Central memory CD8-positive, alpha-beta T cell (primary cell): ENCODE measurements at regions not wholly inside any gene's neighbourhood (a gene's known extent, or its start where the extent isn't known, plus 50 kb on each side); places are given as distances from the start of the nearest gene placed in this dataset.

Experiments used
- ATAC-seq: fragments of 150-1000 bp; cut with Tn5 transposase; replicated peaks from 2 replicates; pipeline ENCODE4 v1.10.0; 2022; ENCODE audit warnings: mild to moderate bottlenecking, moderate FRiP score, moderate number of reproducible peaks; ENCODE audit not compliant: poor library complexity, severe bottlenecking; ENCODE audit errors: extremely low read depth
- DNase-seq, 2 donors: peaks; one replicate each; pipeline ENCODE4 v3.0.0; 2021; ENCODE audit warnings: low spot score in 2 of 2
- H3K27ac Mint-ChIP-seq: one replicate; pipeline ENCODE4 v1.8.0; 2022; ENCODE audit warnings: low read depth, mild to moderate bottlenecking, moderate library complexity, mixed read lengths
- H3K27me3 Mint-ChIP-seq: one replicate; pipeline ENCODE4 v1.8.0; 2022; ENCODE audit warnings: mixed read lengths
- H3K36me3 Mint-ChIP-seq: one replicate; pipeline ENCODE4 v1.8.0; 2022; ENCODE audit warnings: mild to moderate bottlenecking, moderate library complexity, mixed read lengths; ENCODE audit not compliant: insufficient read depth
- H3K4me1 Mint-ChIP-seq: one replicate; pipeline ENCODE4 v1.8.0; 2022; ENCODE audit warnings: mixed read lengths
- H3K4me3 Mint-ChIP-seq: one replicate; pipeline ENCODE4 v1.8.0; 2022; ENCODE audit warnings: mild to moderate bottlenecking, moderate library complexity, mixed read lengths
- H3K9me3 Mint-ChIP-seq: one replicate; pipeline ENCODE4 v1.8.0; 2022; ENCODE audit warnings: mixed read lengths

DNA sequence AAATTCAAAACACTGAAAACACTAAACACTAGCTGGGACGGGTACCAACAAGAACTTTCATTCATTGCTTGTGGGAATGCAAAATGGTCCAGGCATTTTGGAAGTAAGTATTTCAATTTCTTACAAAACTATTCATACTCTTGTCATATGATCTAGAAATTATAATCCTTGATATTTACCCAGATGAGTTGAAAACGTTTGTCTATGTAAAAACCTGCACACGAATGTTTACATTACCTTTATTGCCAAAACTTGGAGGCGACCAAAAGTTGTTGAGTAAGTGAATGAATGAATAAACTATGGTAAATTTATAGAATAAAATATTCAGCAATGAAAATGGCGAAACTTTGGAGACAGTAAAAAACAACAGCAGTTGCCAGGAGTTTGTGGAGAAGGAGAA, 222.1 kb upstream of the EDIL3 start:
- Mint-ChIP-seq H3K36me3 (no peaks in the 10 kb centered on the region), H3K27me3 (no peaks in the 10 kb centered on the region), H3K9me3 (peaks cover 6% of the 10 kb centered on the region), H3K4me3 (no peak overlapping the region), H3K4me1 (no peaks in the 10 kb centered on the region), H3K27ac (no peak overlapping the region)
- ATAC-seq (no peak), DNase-seq (no peak)

DNA sequence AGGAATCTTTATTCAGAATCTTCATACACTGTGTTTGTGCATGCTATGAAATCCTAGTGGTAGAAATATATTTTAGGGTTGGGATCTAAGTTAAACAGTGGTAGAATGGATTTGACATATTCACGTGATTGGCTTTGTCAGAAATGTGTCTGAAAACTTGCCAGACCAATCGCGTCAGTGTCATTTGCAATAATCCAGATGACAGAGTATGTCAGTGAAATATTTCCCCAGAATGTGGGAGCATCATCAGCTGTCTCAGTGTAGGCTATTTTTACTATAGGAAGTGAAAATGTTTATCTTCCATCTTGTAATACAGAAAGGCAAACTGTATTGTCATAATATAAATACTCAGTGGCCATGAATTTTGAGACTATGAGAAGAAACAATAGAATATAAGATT, 220.6 kb upstream of the EDIL3 start:
- Mint-ChIP-seq H3K4me3 (no peak overlapping the region), H3K27ac (no peak overlapping the region), H3K9me3 (peaks cover 9% of the 10 kb centered on the region), H3K27me3 (no peaks in the 10 kb centered on the region), H3K36me3 (no peaks in the 10 kb centered on the region), H3K4me1 (no peaks in the 10 kb centered on the region)
- no peak for ATAC-seq
- no peak for DNase-seq

DNA sequence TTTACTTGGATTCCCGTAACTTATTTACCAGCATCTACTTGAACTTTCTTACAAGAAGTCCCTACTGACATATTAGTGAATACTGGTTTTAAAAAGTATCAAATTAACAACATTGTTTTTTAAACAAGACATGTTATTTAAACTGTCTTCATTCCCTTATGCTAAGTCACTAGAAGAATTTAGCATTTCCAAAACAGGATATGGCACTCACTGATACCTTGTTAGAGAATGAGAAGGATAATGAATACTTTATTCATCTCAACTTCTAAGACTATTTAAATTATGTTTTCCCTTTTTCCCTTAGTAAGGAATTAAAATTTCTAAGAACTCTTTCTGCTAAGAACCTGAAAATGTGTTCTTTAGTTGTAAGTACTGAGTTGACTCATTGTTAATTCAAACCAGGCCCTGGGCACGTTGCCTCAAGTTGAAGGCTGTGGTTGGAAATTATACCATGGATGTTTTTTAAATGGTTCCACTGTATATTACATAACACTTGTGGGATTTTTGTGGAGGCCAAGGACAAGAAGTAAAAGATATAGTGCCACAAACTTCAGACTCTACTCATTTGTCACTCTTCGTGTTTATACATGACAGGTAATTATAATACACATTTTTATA, 219.0 kb upstream of the EDIL3 start:
- Mint-ChIP-seq H3K4me1 (no peaks in the 10 kb centered on the region), H3K9me3 (peaks cover 9% of the 10 kb centered on the region), H3K4me3 (no peak overlapping the region), H3K27ac (no peak overlapping the region), H3K27me3 (no peaks in the 10 kb centered on the region), H3K36me3 (no peaks in the 10 kb centered on the region)
- ATAC-seq, result no peak
- no peak for DNase-seq

DNA sequence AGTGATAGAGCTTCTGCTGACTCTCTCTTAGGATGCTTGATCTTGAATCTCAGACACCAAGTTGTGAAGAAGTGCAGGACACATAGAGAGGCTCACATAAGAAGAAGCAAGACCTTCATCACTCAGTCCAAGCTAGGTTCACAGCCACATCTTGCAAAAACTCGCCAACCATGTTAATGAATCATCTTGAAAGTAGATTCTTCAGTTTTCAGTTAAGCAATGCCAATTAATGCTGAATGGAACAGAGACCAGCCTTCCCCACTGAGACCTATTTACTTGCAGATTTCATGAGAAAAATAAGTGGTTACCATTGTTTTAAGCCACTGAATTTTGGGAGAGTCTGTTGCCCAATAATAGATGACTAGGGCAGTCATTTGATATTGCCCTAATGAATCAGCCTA, 217.7 kb upstream of the EDIL3 start:
- no peaks in the 10 kb centered on the region for H3K4me1 Mint-ChIP-seq
- ATAC-seq (no peak), DNase-seq (no peak)
- no peak overlapping the region for H3K27ac Mint-ChIP-seq
- no peak overlapping the region for H3K4me3 Mint-ChIP-seq
- no peaks in the 10 kb centered on the region for H3K36me3 Mint-ChIP-seq
- no peaks in the 10 kb centered on the region for H3K27me3 Mint-ChIP-seq
- H3K9me3 Mint-ChIP-seq, result peaks cover 9% of the 10 kb centered on the region

DNA sequence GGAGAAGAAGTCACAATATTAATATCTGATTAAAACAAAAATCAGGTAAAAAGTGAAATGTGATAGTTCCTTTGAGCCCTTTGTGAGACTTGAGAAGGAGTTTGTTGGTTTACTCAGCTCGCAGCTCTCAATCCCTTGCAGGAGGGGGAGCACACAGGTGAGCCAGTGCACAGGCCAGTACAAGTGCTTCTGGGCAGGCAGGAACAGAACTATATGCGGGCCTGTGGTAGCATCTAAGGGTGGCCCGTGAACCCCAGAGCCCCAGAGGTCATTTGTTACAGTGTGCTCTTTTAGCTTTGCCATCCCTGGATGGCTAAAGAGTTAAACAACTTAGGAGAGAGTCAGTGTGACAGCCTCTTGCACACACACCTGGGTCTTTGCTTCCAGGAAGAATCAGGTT, 215.3 kb upstream of the EDIL3 start:
- Mint-ChIP-seq H3K9me3 (peaks cover 9% of the 10 kb centered on the region), H3K27me3 (no peaks in the 10 kb centered on the region), H3K4me3 (no peak overlapping the region), H3K36me3 (no peaks in the 10 kb centered on the region), H3K4me1 (no peaks in the 10 kb centered on the region), H3K27ac (peak overlapping the region; percentile 59)
- no peak for DNase-seq
- no peak for ATAC-seq

DNA sequence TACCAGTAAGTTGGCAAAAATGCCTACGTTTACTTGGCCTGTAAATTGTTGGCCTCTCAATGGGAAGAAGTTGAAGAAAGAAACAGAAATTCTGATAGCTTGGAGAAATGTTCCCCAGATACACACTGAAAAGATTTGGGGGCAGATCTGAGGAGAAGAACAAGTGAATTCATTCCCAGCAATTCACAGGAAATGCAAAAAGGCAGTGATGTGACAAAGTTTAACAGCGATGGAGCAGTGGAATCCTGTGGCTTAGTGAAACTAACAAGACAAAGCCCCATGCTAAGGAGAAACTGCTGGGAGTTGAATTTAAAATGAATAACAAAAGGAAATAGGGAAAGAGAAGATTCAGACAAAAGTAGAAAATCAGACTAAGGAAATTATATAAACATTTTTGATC, 213.2 kb upstream of the EDIL3 start:
- peaks cover 9% of the 10 kb centered on the region for H3K9me3 Mint-ChIP-seq
- DNase-seq (no peak), ATAC-seq (no peak)
- no peak overlapping the region for H3K4me3 Mint-ChIP-seq
- H3K4me1 Mint-ChIP-seq, result no peaks in the 10 kb centered on the region
- no peak overlapping the region for H3K27ac Mint-ChIP-seq
- no peaks in the 10 kb centered on the region for H3K36me3 Mint-ChIP-seq
- no peaks in the 10 kb centered on the region for H3K27me3 Mint-ChIP-seq

DNA sequence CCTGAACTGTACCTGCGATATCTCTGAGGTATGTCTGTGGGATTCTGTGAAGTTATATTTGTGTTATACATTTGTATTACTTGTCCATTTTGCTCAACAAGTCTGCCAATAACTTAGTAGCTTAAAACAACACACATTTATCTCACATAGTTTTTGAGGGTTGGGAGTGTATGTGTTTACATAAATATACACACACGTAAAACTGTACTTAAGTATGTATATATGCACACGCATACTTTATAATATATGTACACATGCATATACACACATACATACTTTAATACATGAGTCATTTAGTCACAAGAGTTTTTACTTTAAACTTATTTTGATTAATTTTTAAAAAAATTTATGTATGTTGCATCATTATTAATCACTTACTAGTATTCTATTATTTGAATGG, 205.9 kb upstream of the EDIL3 start:
- no peaks in the 10 kb centered on the region for H3K4me1 Mint-ChIP-seq
- H3K27me3 Mint-ChIP-seq, result no peaks in the 10 kb centered on the region
- no peak overlapping the region for H3K27ac Mint-ChIP-seq
- DNase-seq (no peak), ATAC-seq (no peak)
- no peak overlapping the region for H3K4me3 Mint-ChIP-seq
- no peaks in the 10 kb centered on the region for H3K36me3 Mint-ChIP-seq
- H3K9me3 Mint-ChIP-seq, result peaks cover 8% of the 10 kb centered on the region

DNA sequence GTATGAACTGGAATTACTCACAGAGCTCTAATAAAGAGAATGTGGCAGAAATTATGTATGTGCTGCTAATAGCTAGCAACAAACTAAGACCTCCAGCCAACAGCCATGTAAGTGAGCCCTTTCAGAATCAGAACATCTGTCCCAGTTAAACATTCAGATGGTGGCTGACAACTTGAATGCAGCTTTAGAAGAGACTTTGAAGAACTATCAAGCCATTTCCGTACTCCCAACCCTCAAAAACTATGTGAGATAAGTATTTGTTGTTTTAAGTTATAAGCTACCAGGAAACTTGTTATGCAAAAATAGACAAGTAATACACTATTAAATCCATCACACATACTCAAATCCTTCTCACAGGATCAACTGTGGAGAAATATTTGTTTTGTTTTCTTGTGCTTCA, 205.2 kb upstream of the EDIL3 start:
- Mint-ChIP-seq H3K27me3 (no peaks in the 10 kb centered on the region), H3K4me1 (no peaks in the 10 kb centered on the region), H3K36me3 (no peaks in the 10 kb centered on the region), H3K9me3 (peaks cover 8% of the 10 kb centered on the region), H3K4me3 (no peak overlapping the region), H3K27ac (no peak overlapping the region)
- DNase-seq (no peak), ATAC-seq (no peak)

DNA sequence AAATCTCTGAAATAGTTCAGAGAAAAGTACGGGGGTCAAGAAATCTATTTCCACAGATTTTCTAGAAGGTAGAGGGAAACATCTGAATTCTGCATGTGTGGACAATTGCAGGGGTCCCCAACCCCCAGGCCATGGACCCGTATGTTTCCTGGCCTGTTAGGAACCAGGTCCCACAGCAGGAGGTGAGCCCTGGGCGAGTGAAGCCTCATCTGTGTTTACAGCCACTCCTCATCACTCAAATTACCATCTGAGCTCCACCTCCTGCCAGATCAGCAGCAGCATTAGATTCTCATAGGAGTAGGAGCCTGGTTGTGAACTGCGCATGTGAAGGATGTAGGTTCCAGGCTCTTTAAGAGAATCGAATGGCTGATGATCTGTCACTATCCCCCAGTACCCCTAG, 200.5 kb upstream of the EDIL3 start:
- no peaks in the 10 kb centered on the region for H3K4me1 Mint-ChIP-seq
- peaks cover 8% of the 10 kb centered on the region for H3K9me3 Mint-ChIP-seq
- DNase-seq (no peak), ATAC-seq (no peak)
- H3K27ac Mint-ChIP-seq, result no peak overlapping the region
- H3K4me3 Mint-ChIP-seq, result no peak overlapping the region
- no peaks in the 10 kb centered on the region for H3K36me3 Mint-ChIP-seq
- H3K27me3 Mint-ChIP-seq, result no peaks in the 10 kb centered on the region

DNA sequence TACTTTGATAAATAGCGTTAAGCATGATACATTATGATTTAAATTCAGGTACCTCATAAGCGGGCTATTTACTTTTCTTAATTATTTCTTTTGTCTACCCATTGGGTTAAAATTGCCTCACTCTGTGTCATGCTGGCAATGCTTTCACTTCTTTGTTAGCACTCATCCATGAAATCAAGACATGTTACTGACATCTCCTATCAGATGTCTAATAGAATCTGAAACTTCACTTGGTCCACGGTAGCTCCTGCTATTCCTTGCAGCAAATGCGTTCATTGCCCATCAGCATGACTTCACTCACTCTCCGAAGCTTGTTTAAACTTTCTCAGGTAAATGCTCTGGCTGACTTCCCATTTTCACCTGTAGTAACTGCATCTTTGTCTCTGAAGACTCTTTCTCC, 193.5 kb upstream of the EDIL3 start:
- Mint-ChIP-seq H3K36me3 (no peaks in the 10 kb centered on the region), H3K4me3 (no peak overlapping the region), H3K27me3 (no peaks in the 10 kb centered on the region), H3K4me1 (no peaks in the 10 kb centered on the region), H3K9me3 (peaks cover 19% of the 10 kb centered on the region), H3K27ac (no peak overlapping the region)
- ATAC-seq (no peak), DNase-seq (no peak)

DNA sequence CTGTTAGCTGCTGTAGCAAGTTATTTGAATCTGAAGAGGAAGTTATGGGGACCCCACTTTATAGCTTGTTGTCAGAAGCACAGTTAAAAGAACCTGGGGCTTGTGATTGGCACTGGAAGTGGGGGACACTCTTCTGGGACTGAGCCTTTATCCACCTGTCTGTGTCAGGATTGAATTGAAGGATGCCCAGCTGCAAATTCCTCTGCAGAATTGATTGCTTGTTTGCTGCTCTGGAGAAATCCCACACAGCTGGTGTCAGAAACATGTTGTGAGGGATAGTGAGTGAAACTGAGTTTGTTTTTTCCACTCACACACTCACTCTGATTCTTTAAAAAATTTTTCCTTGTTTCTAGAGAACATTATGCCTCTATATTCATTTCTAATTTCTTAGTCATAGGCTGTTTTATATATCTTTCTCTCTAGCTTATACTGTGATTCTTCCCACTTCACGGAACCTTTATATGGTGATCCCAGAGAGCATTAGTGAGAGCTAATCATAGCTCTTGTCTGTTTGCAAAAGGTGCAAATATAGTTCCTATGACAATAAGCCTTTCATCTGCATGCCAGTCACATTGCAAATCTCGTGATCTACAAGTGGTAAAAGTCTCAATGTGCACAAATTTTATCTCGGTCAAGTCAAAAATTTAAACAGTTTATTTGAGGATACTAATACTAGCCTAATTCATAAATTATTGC, 188.5 kb upstream of the EDIL3 start:
- DNase-seq, result no peak
- H3K36me3 Mint-ChIP-seq, result no peaks in the 10 kb centered on the region
- no peak for ATAC-seq
- no peak overlapping the region for H3K4me3 Mint-ChIP-seq
- H3K9me3 Mint-ChIP-seq, result peaks cover 22% of the 10 kb centered on the region
- H3K27me3 Mint-ChIP-seq, result no peaks in the 10 kb centered on the region
- no peaks in the 10 kb centered on the region for H3K4me1 Mint-ChIP-seq
- H3K27ac Mint-ChIP-seq, result no peak overlapping the region

DNA sequence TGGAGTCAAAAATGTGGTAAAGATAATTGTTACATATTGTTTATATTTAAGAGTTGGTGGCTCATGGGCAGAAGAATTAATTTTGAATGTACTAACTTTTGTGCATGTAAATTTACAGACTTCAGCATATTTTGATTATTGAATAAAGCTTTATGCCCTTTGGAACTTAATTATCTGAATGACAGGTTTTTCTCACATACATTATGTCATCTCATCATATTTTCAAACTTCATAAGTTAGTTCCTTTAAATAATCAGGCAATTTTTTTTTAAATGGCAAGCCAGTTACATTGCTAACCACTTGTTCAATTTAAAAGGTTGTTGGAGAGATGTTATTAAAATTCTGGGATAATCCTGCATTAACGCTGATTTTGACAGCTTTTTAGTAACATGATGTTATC, 184.6 kb upstream of the EDIL3 start:
- Mint-ChIP-seq H3K36me3 (no peaks in the 10 kb centered on the region), H3K27ac (no peak overlapping the region), H3K4me3 (no peak overlapping the region), H3K4me1 (no peaks in the 10 kb centered on the region), H3K9me3 (peaks cover 13% of the 10 kb centered on the region), H3K27me3 (no peaks in the 10 kb centered on the region)
- ATAC-seq (no peak), DNase-seq (no peak)

DNA sequence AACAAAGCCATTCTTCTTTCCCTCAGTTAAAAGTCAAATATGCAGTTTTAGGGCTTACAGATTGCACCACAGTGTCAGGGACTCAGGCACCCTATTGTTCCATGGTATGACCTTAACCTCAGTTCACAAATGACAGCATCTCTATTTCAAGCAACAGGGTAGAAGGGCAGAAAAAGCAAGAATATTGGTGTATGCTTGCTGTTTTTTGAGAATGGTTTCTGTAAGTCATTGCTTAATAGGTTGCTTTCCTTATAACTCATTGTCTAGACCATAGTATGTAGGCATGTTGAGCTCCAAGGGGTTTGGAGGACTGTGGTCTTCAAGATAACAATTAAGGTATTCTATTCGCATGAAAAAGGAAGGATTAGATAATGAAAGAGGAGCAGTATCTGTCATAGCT, 183.5 kb upstream of the EDIL3 start:
- no peaks in the 10 kb centered on the region for H3K36me3 Mint-ChIP-seq

More for the DNA sequence above, 183.5 kb upstream of the EDIL3 start:
- no peaks in the 10 kb centered on the region for H3K4me1 Mint-ChIP-seq
- no peak for ATAC-seq
- no peak for DNase-seq
- no peak overlapping the region for H3K27ac Mint-ChIP-seq
- no peaks in the 10 kb centered on the region for H3K27me3 Mint-ChIP-seq
- H3K9me3 Mint-ChIP-seq, result peaks cover 13% of the 10 kb centered on the region
- no peak overlapping the region for H3K4me3 Mint-ChIP-seq
